SU-DHL-6 (cell line): ENCODE measurements at regions not wholly inside any gene's neighbourhood (a gene's known extent, or its start where the extent isn't known, plus 50 kb on each side); places are given as distances from the start of the nearest gene placed in this dataset.

Experiments
- EZH2phosphoT487 ChIP-seq: fragments of 200-600 bp; sonication (generic), shearing (Covaris generic); conservative IDR thresholded peaks from 2 replicates; pipeline ENCODE4 v1.6.1; 2018; ENCODE audit warnings: mild to moderate bottlenecking, antibody characterized with exemption, low read length, moderate library complexity, mixed read lengths
- TF ChIP-seq, protein P1 (sequence below): fragments of 200-600 bp; sonication (generic); IDR thresholded peaks from one replicate; pipeline ENCODE4 v1.5.1; 2017; ENCODE audit warnings: antibody characterized with exemption, mild to moderate bottlenecking, low read length, moderate library complexity; ENCODE audit not compliant: insufficient read depth, poor library complexity, severe bottlenecking

DNA sequence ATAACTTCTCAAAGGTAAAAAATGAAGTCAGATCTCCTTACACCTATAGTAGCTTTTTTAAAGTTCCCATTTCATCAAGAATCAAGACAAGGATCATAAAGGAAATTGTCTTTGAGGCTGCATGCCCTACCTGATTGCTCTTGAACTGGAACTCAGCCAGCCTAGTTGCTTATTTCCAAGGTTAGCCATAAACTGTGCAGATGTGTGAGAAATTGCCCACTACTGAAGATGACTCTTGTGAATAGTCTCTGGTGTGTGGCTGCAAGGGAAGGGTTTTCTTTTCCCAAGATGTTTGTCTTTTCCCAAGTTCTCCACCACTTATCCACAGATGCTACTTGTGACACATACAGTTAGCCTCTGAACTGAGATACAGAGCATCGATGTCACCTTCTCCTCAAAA, 81.7 kb upstream of the DUSP10 start:
- TF ChIP-seq, protein P1, sequence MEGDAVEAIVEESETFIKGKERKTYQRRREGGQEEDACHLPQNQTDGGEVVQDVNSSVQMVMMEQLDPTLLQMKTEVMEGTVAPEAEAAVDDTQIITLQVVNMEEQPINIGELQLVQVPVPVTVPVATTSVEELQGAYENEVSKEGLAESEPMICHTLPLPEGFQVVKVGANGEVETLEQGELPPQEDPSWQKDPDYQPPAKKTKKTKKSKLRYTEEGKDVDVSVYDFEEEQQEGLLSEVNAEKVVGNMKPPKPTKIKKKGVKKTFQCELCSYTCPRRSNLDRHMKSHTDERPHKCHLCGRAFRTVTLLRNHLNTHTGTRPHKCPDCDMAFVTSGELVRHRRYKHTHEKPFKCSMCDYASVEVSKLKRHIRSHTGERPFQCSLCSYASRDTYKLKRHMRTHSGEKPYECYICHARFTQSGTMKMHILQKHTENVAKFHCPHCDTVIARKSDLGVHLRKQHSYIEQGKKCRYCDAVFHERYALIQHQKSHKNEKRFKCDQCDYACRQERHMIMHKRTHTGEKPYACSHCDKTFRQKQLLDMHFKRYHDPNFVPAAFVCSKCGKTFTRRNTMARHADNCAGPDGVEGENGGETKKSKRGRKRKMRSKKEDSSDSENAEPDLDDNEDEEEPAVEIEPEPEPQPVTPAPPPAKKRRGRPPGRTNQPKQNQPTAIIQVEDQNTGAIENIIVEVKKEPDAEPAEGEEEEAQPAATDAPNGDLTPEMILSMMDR = no peak
- TF ChIP-seq EZH2phosphoT487 = no peak
